ENCODE measurements at regions not wholly inside any gene's neighbourhood (a gene's known extent, or its start where the extent isn't known, plus 50 kb on each side); places are given as distances from the start of the nearest gene placed in this dataset.
"Not testable (repeated sequence)": the region's sequence is repeated elsewhere in the genome, so short reads cannot be mapped to it uniquely, and the experiment has no call there.

- not testable (repeated sequence) for DNase-seq
These were observed 286.7 kb upstream of the FRG1 start for GRCh38 chr4:189653983-189654382.

- not testable (repeated sequence) for DNase-seq
These were observed 286.3 kb upstream of the FRG1 start for GRCh38 chr4:189654396-189654795.

DNA sequence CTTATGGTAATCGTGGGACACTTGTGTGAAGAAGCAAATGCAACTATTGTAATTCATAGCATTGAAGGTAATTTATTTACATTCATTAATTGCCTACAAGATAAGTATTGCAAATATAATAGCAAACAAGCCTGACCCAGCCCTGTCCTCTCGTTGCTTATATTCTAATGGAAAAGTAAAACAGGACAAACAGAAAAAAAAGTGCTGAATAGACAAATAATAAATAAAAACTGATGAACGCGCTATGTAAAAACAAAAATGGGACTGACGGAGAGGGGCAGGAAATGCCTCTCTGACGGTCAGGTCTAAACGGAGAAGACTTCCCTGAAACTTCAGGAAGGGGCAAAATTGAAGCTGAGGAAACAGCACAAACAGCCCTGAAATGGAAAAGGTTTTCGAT is 284.9 kb upstream of the FRG1 start:
- DNase-seq: not testable (repeated sequence)

- DNase-seq: peak in 1 of 2 experiments; percentile 20
These were observed 284.0 kb upstream of the FRG1 start for GRCh38 chr4:189656641-189657040.

- DNase-seq: not testable (repeated sequence)
These were observed 282.4 kb upstream of the FRG1 start for GRCh38 chr4:189658259-189658658.

DNA sequence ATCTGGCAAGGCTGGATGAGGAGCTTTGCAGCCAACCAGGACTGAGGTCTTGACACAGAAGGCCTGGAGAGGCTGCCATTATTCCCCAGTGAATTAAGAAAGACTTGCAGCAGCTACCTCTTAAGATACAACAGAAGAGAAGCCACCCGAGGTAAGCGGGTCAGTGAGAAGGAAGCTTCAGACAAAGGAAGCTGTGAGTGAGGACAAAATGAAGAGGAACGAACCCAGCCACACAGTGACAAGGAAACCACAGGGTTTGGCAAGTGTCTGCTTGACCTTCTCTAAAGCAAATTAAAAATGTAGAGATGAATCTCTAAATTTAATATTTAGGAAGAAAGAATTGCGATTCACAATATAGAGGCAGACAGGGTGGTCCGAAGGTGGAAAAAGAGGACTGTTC is 281.8 kb upstream of the FRG1 start:
- DNase-seq: not testable (repeated sequence)

DNA sequence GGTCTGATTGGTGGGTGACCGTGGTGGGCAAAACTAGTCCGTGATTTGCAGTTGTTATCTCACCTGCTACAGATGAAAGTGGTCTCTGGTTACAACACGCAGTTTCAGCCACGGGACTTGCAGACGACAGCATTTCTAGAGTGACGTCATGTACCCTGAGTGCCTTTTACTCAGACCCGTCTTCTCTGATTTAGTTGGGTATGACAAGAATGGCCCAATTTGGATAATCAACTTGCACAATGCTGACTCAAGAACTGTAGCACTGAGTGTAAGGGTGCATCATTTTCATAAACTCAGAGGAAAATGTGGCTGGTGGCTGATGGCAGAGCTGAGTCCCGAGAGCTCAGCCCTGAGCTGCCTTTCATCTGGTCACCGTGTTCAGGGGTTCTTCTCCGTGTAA is 281.4 kb upstream of the FRG1 start:
- no peak for DNase-seq

GRCh38 chr4:189660722-189661360 is 279.8 kb upstream of the FRG1 start:
- DNase-seq: peak; percentile 63 to 71

GRCh38 chr4:189664693-189665250 is 275.9 kb upstream of the FRG1 start:
- DNase-seq: no peak

- DNase-seq: not testable (repeated sequence)
These were observed 274.9 kb upstream of the FRG1 start for GRCh38 chr4:189665712-189666305.

DNA sequence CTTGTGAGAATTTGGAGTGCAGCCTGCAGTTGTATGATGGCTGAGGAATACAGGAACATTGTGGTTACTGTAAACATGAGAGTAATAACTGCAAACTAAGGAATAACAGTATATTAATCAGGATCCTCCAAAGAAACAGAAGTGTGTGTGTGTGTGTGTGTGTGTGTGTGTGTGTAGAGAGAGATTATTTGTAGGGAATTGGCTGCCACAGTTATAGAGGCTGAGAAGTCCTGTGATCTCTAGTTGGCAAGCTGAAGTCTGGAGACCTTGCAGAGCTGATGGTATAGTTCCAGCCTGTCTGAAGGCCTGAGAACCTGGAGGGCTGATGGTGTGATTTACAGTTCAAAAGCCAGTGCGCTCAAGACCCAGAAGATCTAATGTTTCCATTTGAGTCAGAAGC is 273.3 kb upstream of the FRG1 start:
- not testable (repeated sequence) for DNase-seq

DNA sequence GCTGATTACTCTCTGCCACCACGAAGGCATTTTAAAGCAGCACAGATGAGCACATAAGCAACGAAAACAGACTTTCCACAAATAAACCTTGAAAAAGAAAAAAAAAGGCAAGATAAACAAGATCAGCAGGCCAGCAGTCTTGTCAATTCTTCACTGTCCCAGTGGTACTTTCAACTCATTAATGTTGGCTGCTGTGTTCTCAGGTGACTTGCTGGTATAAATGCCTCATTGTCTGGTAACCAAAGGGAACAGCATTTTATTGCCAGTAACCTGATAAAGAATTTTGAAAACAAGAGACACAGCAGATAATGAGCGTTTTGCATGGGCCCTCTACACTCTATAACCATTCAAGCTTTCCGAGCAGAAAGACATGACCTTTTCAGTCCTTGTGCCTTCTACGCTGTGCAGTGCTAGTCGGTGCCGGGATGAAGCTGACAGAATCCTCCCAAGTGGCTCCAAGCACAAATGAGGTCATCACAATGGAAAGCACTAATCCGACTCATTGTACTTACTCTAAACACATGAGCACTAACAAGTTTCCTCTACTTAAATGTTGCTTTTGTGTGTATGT is 242.9 kb upstream of the FRG1 start:
- not testable (repeated sequence) for DNase-seq

- not testable (repeated sequence) for DNase-seq
These were observed 237.7 kb upstream of the FRG1 start for GRCh38 chr4:189703000-189703399.

GRCh38 chr4:189706821-189707220 is 233.9 kb upstream of the FRG1 start:
- not testable (repeated sequence) for DNase-seq

DNA sequence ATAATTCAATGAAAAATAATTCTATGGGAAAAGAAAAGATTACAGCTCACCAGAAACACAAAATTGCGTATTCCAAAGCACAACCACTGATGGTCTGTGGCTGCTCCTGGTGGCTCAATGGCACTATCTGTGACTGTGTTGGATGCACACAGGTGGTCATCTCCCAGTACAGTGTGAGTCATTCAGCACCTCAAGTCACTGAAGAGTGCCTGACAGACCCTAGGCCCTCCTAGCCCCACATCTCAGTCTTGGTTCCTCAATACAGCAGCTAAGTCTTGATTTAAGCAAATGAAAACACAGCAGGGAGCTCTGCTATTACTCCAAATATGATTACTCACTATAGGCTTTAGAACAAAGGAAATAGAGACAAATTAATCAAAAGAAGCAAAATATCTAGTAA is 233.4 kb upstream of the FRG1 start:
- DNase-seq: not testable (repeated sequence)

DNA sequence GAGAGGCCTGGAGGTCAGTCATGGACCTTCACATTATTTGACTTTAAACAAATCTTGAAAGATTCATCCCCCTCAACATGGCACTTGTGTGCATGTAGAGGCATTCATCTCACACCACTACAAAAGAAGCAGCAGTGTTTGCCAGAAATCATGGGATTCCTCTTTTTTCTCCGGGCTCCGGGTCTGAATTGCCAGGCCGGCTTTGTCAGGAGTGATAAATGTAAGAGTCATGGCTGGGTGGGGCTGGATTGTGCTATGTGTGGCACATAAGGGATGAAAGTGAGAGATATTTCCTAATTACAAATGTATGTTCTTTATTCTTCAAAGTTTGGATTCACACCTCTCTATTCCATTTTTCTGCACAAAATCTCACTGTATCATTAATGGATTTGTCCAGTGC is 228.7 kb upstream of the FRG1 start:
- DNase-seq: not testable (repeated sequence)

- DNase-seq: not testable (repeated sequence)
These were observed 219.4 kb upstream of the FRG1 start for GRCh38 chr4:189721016-189721993.

DNA sequence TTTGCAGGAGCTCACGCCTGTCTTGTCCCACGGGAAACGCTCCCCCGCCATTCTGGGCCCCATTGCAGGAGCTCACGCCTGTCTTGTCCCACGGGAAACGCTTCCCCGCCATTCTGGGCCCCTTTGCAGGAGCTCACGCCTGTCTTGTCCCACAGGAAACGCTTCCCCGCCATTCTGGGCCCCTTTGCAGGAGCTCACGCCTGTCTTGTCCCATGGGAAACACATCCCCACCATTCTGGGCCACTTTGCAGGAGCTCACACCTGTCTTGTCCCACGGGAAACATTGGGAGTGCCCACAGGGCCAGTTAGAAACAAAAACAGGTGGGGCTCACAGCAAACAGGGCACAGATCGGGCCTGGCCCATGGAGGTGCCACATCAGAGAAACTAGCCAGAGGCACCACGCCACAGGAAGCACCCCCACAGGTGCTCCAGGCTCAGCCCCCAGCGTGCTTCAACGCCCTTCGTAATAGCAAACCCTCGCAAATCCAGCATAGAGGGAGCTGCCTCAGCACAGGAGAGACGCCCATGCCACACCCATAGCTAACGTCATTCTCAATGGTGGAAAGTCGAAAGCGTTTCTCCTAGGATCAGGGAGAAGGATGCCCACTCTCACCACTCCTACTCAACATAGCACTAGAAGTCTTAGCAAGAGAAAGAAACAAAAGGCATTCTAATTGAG is 218.2 kb upstream of the FRG1 start:
- DNase-seq: not testable (repeated sequence)

GRCh38 chr4:189727982-189728638 is 212.6 kb upstream of the FRG1 start:
- not testable (repeated sequence) for DNase-seq

DNA sequence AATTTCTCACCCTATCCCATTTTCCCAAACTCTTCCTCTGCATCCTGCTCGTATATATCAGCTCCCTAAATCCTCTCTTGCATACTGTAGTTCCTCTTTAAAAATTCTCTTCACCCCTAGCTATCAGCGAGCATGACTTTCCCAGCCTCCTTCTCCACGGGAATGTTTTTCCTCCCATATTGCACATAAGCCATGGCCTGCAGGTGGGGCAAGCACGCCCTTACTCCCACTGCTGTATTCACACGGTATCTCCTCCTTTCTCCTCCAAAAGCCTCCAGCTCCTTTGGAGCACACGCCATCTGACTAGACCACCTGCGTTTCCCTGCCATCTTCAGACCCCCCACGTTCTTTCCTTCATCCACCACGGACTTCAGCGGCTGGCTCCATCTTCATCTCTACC is 208.7 kb upstream of the FRG1 start:
- DNase-seq: not testable (repeated sequence)

DNA sequence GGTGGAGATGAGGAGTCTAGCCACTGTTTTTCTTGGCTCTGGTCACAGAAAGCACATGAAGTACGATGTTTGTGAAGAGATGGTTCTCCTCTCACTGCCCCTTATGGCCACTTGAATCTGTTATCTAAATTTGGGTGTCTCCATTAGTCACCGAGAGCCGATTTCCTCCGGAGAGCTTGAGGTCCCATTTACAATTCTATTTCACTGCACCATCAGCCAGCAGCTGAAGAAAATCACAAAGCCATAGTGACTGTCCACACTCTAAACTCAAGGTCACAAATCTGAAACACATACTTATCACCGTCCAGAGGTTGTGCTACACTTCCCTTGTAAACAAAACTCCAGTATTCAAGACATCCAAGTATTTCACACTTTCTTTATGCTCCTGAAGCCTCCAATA is 207.2 kb upstream of the FRG1 start:
- DNase-seq: not testable (repeated sequence)

Data from NCI-H524 (cell line).